G401.6 (cell line): ENCODE measurements at regions not wholly inside any gene's neighbourhood (a gene's known extent, or its start where the extent isn't known, plus 50 kb on each side); places are given as distances from the start of the nearest gene placed in this dataset.

Experiments
- FAIRE-seq: peaks from 2 replicates; lab custom pipeline; 2012; peaks lifted over from hg19 to GRCh38; lab: Jason Lieb, UNC

DNA sequence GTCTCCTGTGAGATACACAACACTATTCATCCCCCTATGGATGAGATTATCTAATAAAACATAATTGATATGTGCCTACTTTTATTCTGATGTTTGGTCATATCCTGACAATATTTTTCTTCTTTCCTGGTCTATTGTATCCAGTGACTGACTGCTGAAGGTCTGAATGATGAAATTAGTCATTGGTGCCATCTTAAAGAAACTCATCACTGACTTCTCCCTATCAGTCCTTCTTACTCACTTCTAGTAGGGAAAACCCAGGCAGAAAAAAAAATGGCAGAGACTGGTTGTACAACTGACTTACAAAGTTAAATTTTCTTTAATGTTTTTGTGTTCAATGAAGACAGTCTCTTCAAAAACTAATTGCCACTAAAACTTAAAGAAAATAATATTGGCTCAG, 377.4 kb downstream of the HTR7 start:
- no peak for FAIRE-seq

DNA sequence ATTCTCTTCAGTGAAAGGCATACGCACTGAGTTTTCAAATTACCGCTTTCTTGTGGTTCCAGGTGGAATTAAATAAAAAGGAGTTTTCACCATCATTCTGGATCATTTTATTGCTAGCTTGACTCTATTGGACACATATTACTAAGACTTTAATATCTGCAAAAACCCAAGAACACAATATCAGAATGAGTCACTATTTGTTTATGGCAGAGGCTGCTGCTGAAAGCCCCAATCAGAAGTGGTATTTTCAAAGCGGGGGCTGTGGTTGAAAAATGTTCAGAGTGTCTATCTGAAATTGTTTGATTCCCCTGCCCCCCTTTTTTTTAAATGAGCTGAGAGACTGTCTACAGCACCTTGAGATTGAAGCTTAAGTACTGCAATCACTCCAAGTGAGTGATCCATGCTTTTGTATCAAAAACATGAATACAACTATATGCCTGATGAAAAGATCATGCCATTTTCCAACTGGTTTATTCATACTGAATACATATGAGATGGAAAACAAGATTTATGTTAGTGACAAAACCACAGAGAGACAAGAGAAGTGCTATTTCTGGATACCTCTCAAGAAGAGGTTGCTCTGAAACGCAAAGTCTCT, 376.4 kb downstream of the HTR7 start:
- no peak for FAIRE-seq

DNA sequence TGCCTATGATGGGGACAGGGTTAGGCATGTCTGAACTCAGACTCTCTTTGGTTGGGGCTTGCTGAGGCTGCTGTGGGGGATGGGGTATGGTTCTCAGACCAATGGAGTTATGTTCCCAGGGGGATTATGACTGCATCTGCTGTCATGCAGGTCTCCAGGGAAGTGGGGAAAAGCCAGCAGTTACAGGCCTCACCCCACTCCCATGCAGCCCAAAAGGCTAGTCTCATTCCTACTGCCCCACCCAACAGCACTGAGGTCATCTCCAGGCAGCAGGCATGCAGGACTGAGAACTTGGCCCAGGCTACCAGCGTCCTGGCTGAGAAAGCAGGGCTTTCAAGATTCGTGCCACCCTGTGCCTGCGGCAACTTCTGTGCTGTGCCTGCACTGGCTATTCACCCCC, 373.3 kb downstream of the HTR7 start:
- no peak for FAIRE-seq

DNA sequence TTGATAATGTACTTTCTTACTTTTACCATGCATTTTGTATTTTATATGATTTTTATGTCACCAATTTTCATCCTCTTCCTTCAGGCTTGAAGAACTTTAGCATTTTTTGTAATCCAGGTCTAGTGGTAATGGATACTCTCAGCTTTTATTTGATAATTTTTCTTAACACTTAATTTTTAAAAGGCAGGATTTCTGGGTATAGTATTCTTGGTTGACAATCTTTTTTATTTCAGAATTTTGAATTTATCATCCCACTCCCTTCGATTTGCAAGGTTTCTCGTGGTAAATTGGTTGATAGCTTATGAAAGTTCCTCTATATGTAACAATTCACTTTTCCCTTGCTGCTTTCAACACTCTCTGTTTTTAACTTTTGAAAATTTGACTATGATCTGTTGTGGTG, 363.7 kb downstream of the HTR7 start:
- FAIRE-seq, result no peak

DNA sequence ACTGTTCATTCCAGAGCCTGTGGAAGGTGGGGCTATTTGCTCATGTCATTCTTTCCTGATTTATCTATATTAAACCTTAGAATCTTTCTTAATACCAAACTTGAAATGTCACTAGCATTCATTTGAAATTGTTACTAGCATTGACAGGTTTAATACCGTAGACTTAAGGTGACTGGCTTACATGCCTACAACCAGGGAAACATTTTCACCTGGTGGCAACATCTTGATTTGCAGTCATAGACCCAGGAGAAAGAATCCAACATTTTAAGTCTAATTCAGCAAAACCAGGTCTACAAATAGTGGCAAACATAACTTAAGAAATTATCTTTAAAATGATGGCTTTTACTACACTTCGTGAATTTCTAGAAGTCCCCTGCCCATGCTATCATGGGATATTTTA, 353.7 kb downstream of the HTR7 start:
- FAIRE-seq, result no peak

DNA sequence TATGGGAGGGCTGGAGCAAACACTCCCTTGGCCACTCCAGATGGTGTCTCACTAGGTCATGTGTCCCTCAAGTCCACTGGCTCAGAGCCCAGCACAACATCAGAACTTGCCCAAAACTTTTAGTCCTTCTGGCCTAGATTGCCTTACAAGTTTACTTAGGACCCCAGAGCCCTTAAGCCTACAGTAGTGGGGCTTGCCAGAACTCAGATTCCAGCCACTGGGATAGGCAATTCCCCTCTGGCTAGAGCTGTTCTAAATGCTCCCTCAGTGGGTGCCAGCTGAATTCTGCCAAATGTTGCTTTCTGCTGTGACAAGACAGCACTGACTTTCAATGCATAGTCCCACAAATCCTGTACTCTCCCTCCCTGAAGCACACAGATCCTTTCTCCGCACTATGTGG, 331.1 kb downstream of the HTR7 start:
- no peak for FAIRE-seq

DNA sequence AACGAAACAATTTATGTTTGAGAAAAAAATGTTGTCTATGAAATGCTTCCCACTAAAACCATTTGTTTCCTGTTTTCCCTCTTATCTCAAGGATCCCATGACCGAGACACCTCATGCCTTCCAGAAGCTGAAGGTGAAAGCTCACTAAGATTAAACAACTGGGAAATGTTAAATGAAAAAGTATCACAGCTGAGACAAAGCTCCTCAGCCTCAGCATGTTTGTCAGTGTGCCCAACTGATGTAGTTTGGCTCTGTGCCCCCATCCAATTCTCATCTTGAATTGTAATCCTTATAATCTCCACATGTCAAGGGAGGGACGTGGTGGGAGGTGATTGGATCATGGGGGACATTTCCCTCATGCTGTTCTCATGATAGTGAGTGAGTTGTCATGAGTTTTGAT, 327.3 kb downstream of the HTR7 start:
- no peak for FAIRE-seq

DNA sequence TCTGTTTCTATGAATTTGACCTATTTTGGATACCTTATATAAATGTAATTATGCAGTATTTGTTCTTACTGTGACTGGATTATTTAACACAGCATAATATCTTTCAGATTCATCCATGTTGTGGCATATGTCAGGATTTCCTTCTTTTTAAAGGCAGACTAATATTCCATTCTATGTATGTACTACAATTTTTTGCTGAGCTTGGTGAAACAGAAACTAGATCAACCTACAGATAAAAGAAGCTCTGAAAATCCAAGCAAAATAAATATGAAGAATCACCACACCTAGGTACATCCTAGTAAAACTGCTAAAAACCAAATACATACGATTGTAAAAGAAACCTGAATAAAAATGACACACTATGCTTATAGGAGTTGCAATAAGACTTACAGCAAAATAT, 300.5 kb downstream of the HTR7 start:
- FAIRE-seq, result no peak

DNA sequence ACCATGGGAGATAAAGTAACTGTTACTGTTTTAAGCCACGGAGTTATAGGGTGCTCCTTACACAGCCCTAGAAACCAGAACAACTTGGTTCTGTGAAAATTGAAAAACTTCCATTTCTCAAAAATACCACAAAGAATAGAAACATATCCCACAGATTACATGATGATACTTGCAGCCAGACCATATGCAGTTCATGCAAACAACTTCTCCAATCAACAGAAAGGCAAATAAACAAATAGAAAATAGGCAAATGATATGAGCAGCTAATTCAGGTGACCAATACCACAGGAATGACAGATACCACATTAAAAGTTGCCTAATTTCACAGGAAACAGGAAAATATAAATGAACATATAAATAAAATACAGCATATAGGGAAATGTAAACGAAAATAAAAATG, 297.5 kb downstream of the HTR7 start:
- FAIRE-seq, result no peak

DNA sequence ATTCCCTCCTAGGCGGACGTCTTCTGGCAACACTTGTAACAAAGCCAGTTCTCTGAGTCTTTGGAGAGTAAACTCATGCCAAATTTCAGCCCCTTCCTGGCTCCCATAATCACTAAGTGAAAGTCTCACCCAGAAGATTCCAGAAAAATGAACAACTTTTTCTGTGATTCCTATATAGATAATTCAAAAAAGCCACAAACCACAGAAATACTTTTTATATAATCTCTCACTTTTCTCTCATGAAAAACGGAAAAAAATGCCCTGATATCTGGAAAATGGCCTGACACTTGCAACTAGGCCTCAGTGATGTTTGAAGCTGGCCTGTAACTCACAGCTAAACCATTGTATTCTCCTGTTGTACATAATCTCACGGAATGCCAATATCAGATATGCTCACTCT, 296.2 kb downstream of the HTR7 start:
- no peak for FAIRE-seq

DNA sequence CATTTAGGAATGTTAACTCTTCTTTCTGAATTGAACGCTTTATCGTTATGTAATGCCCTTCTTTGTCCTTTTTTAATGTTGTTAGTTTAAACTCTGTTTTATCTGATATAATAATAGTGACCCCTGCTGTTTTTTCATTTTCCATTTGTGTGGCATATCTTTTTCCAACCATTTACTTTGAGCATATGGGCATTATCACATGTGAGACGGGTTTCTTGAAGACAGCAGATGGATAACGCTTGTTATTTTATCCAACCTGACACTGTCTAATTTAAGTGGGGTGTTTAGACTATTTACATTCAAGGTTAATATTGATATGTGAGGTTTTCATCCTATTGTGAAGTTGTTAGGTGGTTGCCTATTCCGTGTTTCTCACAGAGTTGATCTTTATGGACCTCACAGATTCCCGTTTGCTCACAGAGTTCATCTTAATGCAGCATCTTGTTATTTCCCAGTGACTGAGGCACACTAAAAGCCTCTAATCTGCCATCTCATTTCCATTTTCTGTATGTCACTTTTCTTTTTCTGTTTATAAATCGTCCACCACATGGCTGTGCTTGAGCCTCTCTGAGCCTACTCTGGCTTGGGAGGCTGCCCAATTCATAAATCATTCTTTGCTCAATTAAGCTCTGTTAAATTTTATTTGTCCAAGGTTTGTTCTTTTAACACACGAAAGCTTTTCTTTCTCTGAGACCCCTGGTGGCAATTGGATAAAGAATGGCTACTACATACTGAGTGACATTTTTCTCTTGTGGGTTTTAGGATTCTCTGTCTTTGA, 286.2 kb downstream of the HTR7 start:
- no peak for FAIRE-seq

DNA sequence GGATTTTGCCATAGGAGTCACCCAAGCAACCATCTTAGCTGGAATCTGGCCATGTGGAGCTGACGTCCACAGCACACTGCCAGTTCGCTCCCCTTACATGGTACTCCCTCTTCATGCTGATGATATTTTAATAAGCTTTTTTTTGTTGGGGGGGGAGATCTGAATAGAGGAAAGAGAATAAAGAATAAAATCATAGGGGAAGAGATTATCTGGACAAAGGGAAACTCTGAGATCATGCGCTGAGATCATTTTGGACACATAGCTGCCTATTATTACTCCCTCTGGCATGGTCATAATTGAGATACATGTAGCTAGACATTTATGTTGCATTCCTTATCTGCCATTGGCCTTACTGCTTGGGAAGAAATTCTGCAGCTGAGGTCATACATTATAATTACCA, 282.7 kb downstream of the HTR7 start:
- FAIRE-seq, result no peak

DNA sequence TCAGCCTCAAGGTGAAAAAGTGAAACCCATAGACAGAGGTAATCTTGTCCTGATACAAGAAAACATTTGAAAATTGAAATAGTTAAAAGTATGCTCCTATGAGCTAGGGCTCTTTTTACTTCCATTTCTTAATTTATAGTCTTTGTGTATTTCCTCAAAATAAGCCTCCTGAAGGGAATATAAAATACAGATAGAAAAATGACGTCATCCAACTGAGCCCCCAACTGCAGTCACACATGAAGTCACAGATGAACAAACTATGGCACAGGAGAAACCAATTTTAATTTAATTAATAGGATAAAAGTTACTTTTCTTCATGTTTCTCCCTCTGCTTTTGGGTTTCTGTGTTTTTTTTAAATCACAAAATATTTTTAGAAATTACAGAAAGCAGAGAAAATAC, 280.3 kb downstream of the HTR7 start:
- no peak for FAIRE-seq

DNA sequence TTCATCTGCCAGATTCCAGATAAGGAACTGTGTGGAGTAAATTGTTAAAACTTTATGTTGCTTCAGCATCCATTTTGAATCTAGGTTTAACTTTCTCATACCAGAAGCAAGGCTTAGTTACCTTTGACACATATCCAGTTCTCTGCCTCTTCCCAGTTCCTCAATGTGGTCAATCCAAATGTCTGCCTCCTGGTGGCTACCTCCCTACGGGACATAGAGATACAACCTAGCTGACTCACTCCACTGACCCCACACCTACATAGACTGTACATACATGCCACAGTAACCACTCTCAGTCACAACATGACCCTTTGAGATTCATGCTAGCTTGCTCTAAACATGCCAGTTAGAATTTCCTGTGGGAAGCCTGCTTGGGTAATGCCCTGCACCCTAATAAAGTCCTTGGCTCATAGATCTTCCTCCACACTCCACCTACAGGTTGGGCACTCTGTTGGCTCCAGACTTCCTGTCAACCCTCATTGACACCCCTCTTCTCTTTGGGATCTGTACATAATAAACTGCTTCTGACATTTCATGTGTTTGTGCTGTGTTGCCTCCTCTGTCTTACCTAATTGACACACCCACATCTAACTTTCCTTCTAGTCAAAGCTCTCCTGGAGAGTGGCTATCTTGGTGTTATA, 278.1 kb downstream of the HTR7 start:
- FAIRE-seq, result no peak

DNA sequence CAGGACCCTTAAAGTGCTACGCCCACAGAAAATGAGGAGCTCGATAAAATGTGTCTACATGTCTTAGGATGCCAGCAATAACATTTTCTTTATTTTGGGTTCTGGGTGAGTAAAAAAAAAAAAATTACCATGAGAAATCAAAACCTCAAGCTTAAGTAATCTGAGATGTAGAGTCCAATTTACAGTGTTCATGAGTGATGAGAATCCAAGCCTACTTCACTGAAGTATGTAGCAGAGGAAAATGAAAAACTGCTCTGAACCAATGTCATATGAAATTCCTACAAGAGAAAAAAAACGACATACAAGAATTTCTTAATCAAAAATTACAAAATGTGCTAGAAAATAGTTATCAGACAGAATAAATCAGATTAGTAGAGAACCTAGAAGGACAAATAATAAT, 274.4 kb downstream of the HTR7 start:
- no peak for FAIRE-seq

DNA sequence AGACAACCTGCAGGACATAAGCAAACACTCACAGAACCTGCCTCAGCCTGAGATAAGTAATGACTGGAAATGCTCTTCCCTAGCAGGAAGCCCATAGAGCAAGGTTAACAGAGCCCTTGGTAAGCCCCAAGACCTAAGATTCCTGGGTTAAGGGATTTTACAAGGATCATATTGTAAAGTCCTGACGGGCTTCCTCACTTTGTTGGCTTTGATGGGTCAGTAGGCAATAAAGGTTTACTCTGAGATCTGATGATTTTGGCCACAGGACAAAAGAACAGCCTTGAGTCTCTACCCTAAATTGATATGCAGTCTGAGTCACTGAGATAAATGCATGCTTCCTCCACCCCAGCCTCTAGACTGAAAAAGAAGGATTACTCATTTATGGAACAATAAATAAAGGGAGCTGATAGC, 270.8 kb downstream of the HTR7 start:
- FAIRE-seq, result no peak

DNA sequence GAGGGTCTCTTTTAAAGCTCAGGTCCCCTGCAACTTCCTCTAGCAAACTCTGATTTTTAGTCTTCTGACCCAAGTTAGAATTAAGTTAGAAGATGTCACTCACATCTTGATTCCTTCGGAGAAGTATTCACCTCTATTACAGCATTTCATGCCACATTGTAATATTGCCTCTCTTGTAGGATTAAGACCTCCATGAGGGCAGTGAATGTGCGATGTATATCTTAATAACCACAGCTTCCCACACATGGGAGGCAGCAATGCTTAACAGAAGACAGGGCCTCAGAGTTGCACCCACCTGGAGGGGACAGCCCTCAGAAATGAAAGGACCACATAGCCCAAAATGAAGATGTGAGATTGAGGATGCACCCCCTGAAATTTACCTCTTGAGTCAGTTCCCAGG, 270.3 kb downstream of the HTR7 start:
- no peak for FAIRE-seq

DNA sequence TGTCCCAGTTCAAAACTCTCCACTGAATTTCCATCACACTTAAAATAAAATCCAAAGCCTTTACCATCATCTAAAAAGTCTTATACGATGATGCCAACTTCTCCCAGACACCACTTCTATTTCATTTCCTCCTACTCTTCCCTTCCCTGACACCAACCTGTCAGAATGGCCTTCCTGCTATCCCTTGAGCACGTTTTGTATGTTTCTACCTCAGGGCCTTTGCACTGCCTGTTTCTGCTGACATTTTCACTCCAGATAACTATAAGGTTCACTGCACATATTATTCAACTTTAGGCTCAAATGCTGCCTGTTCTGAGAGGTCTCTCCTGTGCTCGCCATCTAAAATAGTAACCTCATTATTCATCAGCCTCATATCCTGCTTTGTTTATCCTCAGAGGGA, 269.6 kb downstream of the HTR7 start:
- no peak for FAIRE-seq

DNA sequence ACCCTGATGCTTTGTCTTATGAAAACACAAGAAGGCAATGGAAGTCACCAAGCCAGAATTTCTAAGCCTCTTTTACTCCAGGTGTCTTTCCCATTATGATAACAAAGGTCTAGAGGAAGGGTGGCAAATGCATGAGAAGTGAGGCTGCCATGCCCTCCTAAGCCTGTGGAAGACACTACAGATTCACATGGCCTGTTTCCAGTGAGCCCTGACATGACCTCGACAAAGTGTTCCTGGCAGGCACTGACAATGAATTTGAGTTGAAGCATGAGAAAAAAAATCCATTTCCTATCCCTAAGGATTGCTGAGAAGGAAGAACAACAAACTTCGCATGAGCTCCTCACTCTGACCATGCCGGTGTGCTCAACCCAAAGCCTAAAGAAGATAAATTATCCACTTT, 268.0 kb downstream of the HTR7 start:
- no peak for FAIRE-seq

DNA sequence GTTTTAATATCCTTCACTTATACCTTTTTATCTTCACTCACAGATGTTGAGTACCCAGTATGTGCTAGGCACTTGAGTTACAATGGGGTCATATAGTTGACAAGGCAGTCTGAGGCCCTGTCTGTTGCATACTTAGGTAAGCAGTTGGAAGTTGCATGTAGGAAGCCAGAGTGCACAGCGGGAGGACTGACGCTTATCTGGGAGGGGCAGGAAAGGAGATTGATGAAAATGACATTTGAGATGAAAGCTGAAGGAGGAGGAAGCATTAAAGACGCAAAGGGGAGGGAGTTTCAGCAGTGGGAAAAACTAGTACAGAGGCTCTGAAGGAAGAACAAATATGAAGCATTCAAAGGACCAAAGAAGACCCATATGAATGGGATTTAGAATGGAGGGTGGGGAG, 266.2 kb downstream of the HTR7 start:
- no peak for FAIRE-seq

DNA sequence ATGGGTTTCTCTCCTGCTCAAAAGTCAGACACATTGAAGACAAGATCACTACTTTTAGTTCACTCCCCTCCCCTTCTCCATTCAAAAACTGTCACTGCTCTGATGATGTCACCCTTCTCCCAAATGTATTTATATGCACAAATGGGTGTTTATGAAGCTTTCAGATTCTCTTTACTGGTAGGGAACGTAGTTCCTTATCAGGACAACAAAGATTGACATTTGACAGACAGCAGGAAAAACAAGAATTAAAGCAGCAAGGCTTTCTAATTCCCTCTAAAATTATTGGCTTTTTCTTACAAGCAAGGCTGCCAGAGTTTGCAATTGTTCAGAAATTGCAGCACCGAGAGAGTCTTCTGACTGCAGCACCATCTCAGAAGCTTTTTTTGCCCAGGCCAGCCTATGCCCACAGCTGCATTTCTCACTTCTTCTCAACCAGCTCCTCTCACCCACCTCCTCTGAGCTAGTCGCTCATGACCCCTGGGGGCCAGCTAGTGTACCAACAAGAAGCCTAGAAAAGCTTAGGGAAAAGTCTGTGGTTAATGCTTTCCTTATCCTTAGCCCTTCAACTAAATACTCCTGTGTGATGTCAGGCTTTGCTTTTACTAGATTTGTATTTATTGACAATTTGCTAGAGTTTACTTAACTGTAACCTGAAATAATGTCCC, 265.1 kb downstream of the HTR7 start:
- FAIRE-seq, result no peak

DNA sequence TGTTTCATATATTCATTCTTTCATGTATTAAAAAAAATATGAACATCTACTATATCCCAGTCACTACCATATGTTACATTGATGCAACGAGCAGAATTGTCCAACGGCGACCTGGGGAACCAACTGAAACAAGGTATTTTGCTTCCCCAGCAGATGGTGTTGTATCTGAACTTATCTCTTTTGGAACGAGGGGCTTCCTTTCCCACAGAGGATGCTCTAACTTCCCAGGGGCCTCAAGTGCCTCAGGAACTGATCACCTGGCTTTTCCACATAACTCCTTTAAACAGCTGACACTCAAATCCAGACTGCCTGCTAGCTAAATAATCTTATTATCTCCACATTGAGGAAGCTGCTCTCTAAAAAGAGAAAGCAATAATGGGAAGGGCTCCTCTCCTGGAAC, 259.3 kb downstream of the HTR7 start:
- FAIRE-seq, result no peak

DNA sequence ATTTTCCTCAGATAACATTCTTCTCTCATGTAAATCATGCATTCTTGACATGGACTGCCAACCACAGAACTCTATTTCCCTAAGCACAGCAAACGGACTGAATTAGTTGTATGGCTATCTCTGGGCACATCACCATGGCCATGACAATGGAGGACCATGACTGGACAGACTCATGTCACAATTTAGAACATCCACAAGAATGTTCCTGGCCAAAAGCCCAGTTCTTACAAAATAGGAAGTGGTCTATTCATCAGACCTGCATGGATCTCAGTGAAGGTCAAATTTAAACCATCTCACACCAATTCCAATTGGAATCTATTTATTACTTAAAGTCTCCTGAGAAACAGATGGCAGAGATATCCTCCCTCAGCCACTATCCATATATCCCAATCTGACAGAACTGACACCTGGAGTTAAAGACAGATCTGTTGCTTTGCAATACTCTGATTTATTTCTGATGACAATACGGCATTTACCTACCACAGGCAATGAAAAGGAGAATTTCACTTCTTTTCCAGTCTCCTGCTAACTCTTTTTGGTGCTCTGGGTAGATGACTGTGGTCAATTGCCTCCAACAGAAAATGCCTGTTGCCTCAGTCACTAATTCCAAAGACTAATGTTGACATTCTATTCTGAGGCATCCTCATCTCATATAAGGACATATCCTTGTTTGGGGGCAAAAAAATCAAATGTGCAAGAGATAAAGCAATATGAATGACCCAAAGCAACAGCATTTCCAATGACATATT, 254.8 kb downstream of the HTR7 start:
- FAIRE-seq, result no peak
